ENCODE measurements at regions not wholly inside any gene's neighbourhood (a gene's known extent, or its start where the extent isn't known, plus 50 kb on each side); places are given as distances from the start of the nearest gene placed in this dataset.

GRCh38 chr10:128221807-128222206, 95.6 kb upstream of the MKI67 start:
- TF ChIP-seq, protein P1, sequence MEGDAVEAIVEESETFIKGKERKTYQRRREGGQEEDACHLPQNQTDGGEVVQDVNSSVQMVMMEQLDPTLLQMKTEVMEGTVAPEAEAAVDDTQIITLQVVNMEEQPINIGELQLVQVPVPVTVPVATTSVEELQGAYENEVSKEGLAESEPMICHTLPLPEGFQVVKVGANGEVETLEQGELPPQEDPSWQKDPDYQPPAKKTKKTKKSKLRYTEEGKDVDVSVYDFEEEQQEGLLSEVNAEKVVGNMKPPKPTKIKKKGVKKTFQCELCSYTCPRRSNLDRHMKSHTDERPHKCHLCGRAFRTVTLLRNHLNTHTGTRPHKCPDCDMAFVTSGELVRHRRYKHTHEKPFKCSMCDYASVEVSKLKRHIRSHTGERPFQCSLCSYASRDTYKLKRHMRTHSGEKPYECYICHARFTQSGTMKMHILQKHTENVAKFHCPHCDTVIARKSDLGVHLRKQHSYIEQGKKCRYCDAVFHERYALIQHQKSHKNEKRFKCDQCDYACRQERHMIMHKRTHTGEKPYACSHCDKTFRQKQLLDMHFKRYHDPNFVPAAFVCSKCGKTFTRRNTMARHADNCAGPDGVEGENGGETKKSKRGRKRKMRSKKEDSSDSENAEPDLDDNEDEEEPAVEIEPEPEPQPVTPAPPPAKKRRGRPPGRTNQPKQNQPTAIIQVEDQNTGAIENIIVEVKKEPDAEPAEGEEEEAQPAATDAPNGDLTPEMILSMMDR (IDR thresholded peaks at IDR 0.05; ENCODE audit: extremely low read depth, missing control alignments), result no peak
- no peak for DNase-seq (ENCODE audit: low spot score)

DNA sequence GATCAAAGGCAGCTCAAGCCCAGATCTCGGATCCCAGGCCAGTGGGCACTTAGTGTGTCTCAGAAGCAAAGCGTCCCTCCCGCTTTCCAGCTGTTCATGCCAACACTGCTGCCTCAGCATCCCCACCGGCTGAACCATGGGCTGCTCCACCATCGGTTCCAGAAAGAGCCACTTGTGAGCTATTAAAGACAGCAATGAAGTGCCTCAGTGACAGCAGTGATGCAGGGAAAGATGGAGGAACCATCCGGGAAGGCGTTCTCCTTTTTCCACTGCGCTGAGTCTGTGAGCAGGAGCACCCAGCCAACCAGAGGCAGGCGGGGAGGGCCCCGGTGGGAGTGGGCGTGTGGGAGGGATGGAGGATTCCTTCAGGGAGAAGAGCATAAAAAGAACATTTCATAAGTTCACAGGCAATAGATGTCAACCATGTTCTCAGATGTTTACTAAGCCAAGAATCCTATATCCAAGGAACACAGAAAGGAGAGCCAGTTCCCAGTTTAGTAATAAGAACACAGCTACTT, 96.2 kb upstream of the MKI67 start:
- DNase-seq (ENCODE audit: low spot score), result no peak
- TF ChIP-seq, protein P1 (IDR thresholded peaks at IDR 0.05; ENCODE audit: extremely low read depth, missing control alignments), result no peak

DNA sequence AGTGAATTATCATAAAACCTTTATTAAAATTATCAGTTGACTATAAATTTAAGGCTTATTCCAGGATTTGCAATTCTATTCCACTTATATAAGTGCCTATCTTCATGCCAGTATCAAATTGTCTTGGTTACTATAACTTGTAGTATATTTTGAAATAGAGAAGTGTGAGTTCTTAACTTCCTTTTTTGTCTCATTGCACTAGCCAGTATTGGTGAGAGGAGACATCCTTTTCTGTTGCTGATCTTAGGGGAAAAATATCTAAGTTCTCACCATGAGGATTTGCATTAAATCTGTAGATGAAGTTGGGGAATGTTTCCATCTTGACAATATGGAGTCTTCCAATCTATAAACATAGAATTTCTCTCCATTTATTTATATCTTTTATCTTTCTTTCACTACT, 104.2 kb upstream of the MKI67 start:
- TF ChIP-seq, protein P1 (IDR thresholded peaks at IDR 0.05; ENCODE audit: extremely low read depth, missing control alignments), result no peak
- no peak for DNase-seq (ENCODE audit: low spot score)

- DNase-seq (ENCODE audit: low spot score), result no peak
- TF ChIP-seq, protein P1 (IDR thresholded peaks at IDR 0.05; ENCODE audit: extremely low read depth, missing control alignments), result no peak
These were observed 107.2 kb upstream of the MKI67 start for GRCh38 chr10:128233422-128233821.

DNA sequence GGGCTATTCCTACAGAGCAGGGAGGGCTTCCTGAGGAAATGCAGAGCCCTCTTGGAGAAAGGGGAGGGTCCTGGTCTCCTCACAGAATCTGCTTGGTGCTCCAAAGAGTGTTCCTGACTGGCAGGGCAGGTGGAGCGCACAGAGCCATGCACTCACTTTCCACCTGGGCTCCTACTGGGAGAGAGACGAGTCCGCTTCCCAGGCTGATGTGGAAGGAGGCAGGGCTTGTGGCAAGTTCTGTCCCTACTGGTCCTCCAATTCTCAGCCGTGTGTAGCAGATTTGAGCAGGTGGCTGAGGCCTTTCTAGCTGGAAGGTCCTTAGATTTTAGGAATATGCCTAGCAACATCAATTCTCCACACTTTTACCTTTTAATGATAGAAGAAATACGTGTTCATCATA, 111.5 kb upstream of the MKI67 start:
- TF ChIP-seq, protein P1 (IDR thresholded peaks at IDR 0.05; ENCODE audit: extremely low read depth, missing control alignments), result no peak
- DNase-seq (ENCODE audit: low spot score), result no peak

DNA sequence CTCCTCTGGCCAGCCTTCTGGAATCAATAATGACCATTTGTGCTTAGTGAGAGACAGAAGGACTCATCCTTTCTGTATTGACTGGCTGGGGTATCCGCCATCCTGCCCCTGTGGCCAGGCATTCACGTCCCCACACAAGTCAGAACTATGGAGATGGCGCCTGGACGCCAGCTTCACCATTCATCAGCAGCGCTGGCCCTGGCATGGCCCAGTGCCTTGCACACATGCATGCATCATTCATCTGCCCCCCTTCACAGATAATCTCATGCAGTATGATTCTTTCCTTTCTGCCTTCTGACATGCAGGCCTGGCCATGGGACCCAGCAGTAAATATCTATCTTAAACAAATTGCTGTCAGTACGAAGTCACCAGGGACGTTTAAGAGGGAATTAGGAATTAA, 114.8 kb upstream of the MKI67 start:
- DNase-seq (ENCODE audit: low spot score), result no peak
- TF ChIP-seq, protein P1 (IDR thresholded peaks at IDR 0.05; ENCODE audit: extremely low read depth, missing control alignments), result no peak

- no peak for DNase-seq (ENCODE audit: low spot score)
- TF ChIP-seq, protein P1 (IDR thresholded peaks at IDR 0.05; ENCODE audit: extremely low read depth, missing control alignments), result no peak
These were observed 116.4 kb upstream of the MKI67 start for GRCh38 chr10:128242641-128243040.
